Calu3 (cell line): ENCODE measurements at regions not wholly inside any gene's neighbourhood (a gene's known extent, or its start where the extent isn't known, plus 50 kb on each side); places are given as distances from the start of the nearest gene placed in this dataset.

ENCODE experiments used
- BruUV-seq: library from RNA; stranded (reverse); fragments of 400-500 nt; replicated peaks from 2 replicates; lab custom pipeline; 2021; lab: Mats Ljungman, UMichigan
- CTCF ChIA-PET: fragments of 300-600 bp; sonication (Branson Sonifier 250); formaldehyde crosslinking; loops from one replicate; lab custom pipeline; 2022; ENCODE audit warnings: antibody characterized with exemption; lab: Charles Lee
- DNase-seq: peaks from one replicate; pipeline ENCODE4 v3.0.0; 2022
- H3K27ac Mint-ChIP-seq: one replicate; pipeline ENCODE4 v1.8.0; 2022; ENCODE audit warnings: mixed read lengths; ENCODE audit not compliant: unreplicated experiment
- H3K27me3 Mint-ChIP-seq: one replicate; pipeline ENCODE4 v1.8.0; 2022; ENCODE audit warnings: mixed read lengths; ENCODE audit not compliant: unreplicated experiment
- H3K36me3 Mint-ChIP-seq: one replicate; pipeline ENCODE4 v1.8.0; 2022; ENCODE audit warnings: mild to moderate bottlenecking, moderate library complexity, mixed read lengths; ENCODE audit not compliant: insufficient read depth, unreplicated experiment
- H3K4me1 Mint-ChIP-seq: one replicate; pipeline ENCODE4 v1.8.0; 2022; ENCODE audit warnings: mild to moderate bottlenecking, low read depth, mixed read lengths; ENCODE audit not compliant: unreplicated experiment
- H3K4me3 Mint-ChIP-seq: one replicate; pipeline ENCODE4 v1.8.0; 2022; ENCODE audit warnings: mild to moderate bottlenecking, low read depth, moderate library complexity, mixed read lengths; ENCODE audit not compliant: unreplicated experiment
- H3K9me3 Mint-ChIP-seq: one replicate; pipeline ENCODE4 v1.8.0; 2022; ENCODE audit warnings: low read depth, mixed read lengths; ENCODE audit not compliant: unreplicated experiment
- intact Hi-C: fragments of 100-400 bp; cut with micrococcal nuclease; formaldehyde crosslinking; loops from one replicate; pipeline ENCODE4 v1.10.0; 2022; ENCODE audit not compliant: unreplicated experiment
- TF ChIP-seq, protein P1 (sequence below): fragments of 200-600 bp; IDR thresholded peaks from one replicate; pipeline ENCODE4 v1.8.0; 2022; ENCODE audit warnings: antibody characterized with exemption; ENCODE audit not compliant: unreplicated experiment

DNA sequence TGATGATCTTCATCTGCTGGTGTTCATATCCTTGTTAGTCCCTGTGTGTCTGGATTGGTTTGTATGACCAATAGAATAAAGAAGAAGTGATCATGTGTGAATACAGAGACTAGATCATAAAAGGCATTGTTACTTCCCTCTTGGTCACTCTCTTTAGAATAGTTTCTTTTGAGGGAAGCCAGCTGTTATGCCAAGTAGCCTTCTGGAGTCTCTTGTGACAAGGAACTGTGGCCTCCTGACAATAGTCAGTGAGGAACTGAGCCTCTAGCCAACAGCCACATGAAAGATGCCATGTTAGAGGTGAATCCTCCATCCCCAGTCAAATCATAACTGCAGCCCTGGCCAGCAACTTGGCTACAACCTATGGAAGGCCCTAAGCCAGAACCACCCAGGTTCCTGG lies 63.0 kb upstream of the SMAD3 start:
- CTCF ChIA-PET, result no interaction called here
- Mint-ChIP-seq H3K4me1 (no peaks in the 10 kb centered on the region), H3K36me3 (no peaks in the 10 kb centered on the region), H3K4me3 (no peak overlapping the region), H3K9me3 (no peaks in the 10 kb centered on the region), H3K27me3 (peaks cover 10% of the 10 kb centered on the region), H3K27ac (no peak overlapping the region)
- intact Hi-C loops, result no loop called here
- no TSS peak for BruUV-seq
- no peak for DNase-seq
- TF ChIP-seq, protein P1, sequence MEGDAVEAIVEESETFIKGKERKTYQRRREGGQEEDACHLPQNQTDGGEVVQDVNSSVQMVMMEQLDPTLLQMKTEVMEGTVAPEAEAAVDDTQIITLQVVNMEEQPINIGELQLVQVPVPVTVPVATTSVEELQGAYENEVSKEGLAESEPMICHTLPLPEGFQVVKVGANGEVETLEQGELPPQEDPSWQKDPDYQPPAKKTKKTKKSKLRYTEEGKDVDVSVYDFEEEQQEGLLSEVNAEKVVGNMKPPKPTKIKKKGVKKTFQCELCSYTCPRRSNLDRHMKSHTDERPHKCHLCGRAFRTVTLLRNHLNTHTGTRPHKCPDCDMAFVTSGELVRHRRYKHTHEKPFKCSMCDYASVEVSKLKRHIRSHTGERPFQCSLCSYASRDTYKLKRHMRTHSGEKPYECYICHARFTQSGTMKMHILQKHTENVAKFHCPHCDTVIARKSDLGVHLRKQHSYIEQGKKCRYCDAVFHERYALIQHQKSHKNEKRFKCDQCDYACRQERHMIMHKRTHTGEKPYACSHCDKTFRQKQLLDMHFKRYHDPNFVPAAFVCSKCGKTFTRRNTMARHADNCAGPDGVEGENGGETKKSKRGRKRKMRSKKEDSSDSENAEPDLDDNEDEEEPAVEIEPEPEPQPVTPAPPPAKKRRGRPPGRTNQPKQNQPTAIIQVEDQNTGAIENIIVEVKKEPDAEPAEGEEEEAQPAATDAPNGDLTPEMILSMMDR, result no peak

DNA sequence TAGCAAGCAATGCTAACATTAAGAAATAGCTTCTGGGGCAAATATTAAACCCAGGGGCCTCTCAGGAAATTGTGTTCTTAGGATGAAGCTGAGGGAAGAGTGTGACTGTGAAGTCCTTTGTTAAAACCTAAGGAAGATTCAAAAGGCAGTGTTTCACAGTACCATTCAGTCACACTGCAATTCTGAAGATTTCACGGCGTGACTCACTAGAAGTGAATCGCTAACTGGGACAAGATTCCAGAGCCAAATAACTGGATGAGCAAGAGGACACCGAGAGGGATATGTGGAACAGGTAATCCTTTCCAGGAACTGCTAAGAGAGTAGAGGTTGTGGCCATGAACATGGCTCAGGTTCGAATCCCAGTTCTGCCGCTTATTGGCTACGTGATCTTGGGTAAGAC lies 61.8 kb upstream of the SMAD3 start:
- H3K4me3 Mint-ChIP-seq, result no peak overlapping the region
- no peak for DNase-seq
- intact Hi-C loops, result no loop called here
- BruUV-seq, result no TSS peak
- H3K36me3 Mint-ChIP-seq, result no peaks in the 10 kb centered on the region
- H3K27ac Mint-ChIP-seq, result no peak overlapping the region
- CTCF ChIA-PET, result no interaction called here
- H3K27me3 Mint-ChIP-seq, result peaks cover 10% of the 10 kb centered on the region
- TF ChIP-seq, protein P1, result no peak
- H3K9me3 Mint-ChIP-seq, result no peaks in the 10 kb centered on the region
- H3K4me1 Mint-ChIP-seq, result no peaks in the 10 kb centered on the region

DNA sequence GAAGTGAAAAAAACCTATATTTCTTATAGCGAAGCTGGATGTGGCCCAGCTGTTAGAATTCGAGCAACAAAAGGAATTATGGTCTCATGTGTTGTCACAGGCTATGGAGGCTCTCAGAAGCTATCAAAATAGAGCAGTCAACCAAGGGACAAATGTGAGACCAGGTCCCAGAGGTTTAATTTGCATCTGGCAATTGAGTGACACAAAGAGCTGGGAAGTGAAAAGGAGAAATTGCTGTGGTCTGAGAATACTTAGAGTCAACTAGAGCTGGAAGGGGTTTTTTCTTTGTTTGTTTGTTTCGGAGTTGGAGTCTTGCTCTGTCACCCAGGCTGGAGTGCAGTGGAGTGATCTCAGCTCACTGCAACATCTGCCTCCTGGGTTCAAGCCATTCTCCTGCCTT lies 61.3 kb upstream of the SMAD3 start:
- no TSS peak for BruUV-seq

DNA sequence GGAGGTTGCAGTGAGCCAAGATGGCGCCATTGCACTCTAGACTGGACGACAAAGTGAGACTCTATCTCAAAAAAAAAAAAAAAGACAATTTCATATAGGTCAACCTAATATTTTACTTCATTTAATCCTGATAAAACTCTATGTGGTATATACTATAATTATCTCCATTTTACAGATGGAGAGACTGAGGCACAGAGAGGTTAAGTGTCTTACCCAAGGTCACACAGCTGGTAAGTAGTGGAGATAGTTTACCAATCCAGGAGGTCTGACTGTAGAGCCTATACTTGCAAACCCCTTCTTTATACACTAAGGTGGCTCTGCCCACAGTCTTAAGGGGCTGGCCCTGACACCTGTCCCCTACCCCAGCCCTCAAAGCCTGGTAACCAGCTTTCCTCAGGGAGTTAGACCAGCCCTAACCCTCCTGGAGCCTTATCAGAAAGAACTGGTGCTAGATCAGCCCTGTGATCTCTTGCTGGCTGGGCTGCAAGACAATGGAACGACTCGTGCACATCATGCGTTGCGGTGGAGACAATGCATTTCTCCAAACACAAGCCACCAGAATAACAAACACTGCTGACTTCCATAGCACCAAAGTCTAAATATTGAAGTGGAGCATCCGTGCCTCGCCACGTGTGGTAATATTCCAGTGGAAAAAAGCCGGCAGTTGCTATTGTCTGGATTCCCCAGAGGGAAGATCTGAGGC lies 60.0 kb upstream of the SMAD3 start:
- Mint-ChIP-seq H3K27me3 (peaks cover 10% of the 10 kb centered on the region), H3K27ac (no peak overlapping the region), H3K4me1 (peaks cover under 1% of the 10 kb centered on the region), H3K4me3 (no peak overlapping the region), H3K36me3 (no peaks in the 10 kb centered on the region), H3K9me3 (no peaks in the 10 kb centered on the region)
- CTCF ChIA-PET, result interaction anchor here (1.6 kb wide), 1 partner anchor 12 kb away, joined by 3 read pairs; no protein-coding TSS in a partner anchor
- intact Hi-C loops, result no loop called here
- no TSS peak for BruUV-seq
- DNase-seq, result no peak
- TF ChIP-seq, protein P1, result no peak

More for the DNA sequence above, 61.3 kb upstream of the SMAD3 start:
- CTCF ChIA-PET, result interaction anchor here (1.6 kb wide), 1 partner anchor 13 kb away, joined by 3 read pairs; no protein-coding TSS in a partner anchor
- intact Hi-C loops, result no loop called here
- Mint-ChIP-seq H3K4me3 (no peak overlapping the region), H3K27ac (no peak overlapping the region), H3K9me3 (no peaks in the 10 kb centered on the region), H3K27me3 (peaks cover 10% of the 10 kb centered on the region), H3K4me1 (no peaks in the 10 kb centered on the region), H3K36me3 (no peaks in the 10 kb centered on the region)
- DNase-seq, result no peak
- TF ChIP-seq, protein P1, result no peak
